Karpas-422 (cell line): ENCODE measurements at regions not wholly inside any gene's neighbourhood (a gene's known extent, or its start where the extent isn't known, plus 50 kb on each side); places are given as distances from the start of the nearest gene placed in this dataset.
A peak's percentile ranks its signal among the peaks of the same experiment; 100 is the strongest.
"Not testable (repeated sequence)": the region's sequence is repeated elsewhere in the genome, so short reads cannot be mapped to it uniquely, and the experiment has no call there.

Experiments
- DNase-seq: peaks from one replicate; pipeline ENCODE4 v3.0.0-alpha.2; 2015
- H2AFZ ChIP-seq: fragments of 200-600 bp; sonication (generic); 2 replicates; pipeline ENCODE4 v1.6.1; 2014; ENCODE audit warnings: antibody characterized with exemption, low read length, mixed read lengths
- H3K27ac ChIP-seq: fragments of 200-600 bp; sonication (generic); 2 replicates; pipeline ENCODE4 v1.5.1; 2014; ENCODE audit warnings: mild to moderate bottlenecking, low read length, moderate library complexity
- H3K27me3 ChIP-seq: fragments of 200-600 bp; sonication (generic); 2 replicates; pipeline ENCODE4 v1.6.1; 2014; ENCODE audit warnings: low read length, mixed read lengths
- H3K36me3 ChIP-seq: fragments of 200-600 bp; sonication (generic); 2 replicates; pipeline ENCODE4 v1.6.1; 2014; ENCODE audit warnings: low read length, mixed read lengths; ENCODE audit not compliant: insufficient read depth
- H3K4me1 ChIP-seq: fragments of 200-600 bp; sonication (generic); 2 replicates; pipeline ENCODE4 v1.6.1; 2014; ENCODE audit warnings: mild to moderate bottlenecking, low read length, mixed read lengths
- H3K4me2 ChIP-seq: fragments of 200-600 bp; sonication (generic); 2 replicates; pipeline ENCODE4 v1.6.1; 2014; ENCODE audit warnings: low read length, low read depth, mild to moderate bottlenecking; ENCODE audit not compliant: poor library complexity, severe bottlenecking
- H3K4me3 ChIP-seq: fragments of 200-600 bp; sonication (generic); 2 replicates; pipeline ENCODE4 v1.5.1; 2014; ENCODE audit warnings: mild to moderate bottlenecking, antibody characterized with exemption, low read length, mixed read lengths
- H3K79me2 ChIP-seq: fragments of 200-600 bp; sonication (generic); 2 replicates; pipeline ENCODE4 v1.6.1; 2014; ENCODE audit warnings: mild to moderate bottlenecking, low read length, mixed read lengths
- H3K9ac ChIP-seq: fragments of 200-600 bp; sonication (generic); 2 replicates; pipeline ENCODE4 v1.6.0; 2014; ENCODE audit warnings: low read length
- H3K9me2 ChIP-seq: fragments of 200-600 bp; sonication (generic), shearing (Covaris generic); replicated peaks from 2 replicates; pipeline ENCODE4 v1.6.0; 2014; ENCODE audit warnings: mild to moderate bottlenecking, low read length, moderate library complexity; ENCODE audit not compliant: insufficient read depth
- H3K9me3 ChIP-seq: fragments of 300-700, 200-600 bp; sonication (generic); 2 replicates; pipeline ENCODE4 v1.6.1; 2014; ENCODE audit warnings: low read length, mixed read lengths
- H4K20me1 ChIP-seq: fragments of 200-600 bp; sonication (generic); 2 replicates; pipeline ENCODE4 v1.6.1; 2014; ENCODE audit warnings: mild to moderate bottlenecking, antibody characterized with exemption, low read length, low read depth; ENCODE audit not compliant: insufficient read depth

- H3K27me3 ChIP-seq, H2AFZ ChIP-seq, H3K9me2 ChIP-seq, H4K20me1 ChIP-seq, H3K36me3 ChIP-seq, H3K9me3 ChIP-seq, H3K79me2 ChIP-seq: not testable (repeated sequence)
- H3K4me1 ChIP-seq = peaks cover 44% of the 10 kb centered on the region
- H3K4me3 ChIP-seq = peak overlapping the region; percentile 59; the same call in 1 of the 2 replicates
- peak overlapping the region; percentile 71 for H3K27ac ChIP-seq
- H3K9ac ChIP-seq = peak overlapping the region; percentile 73
- peak overlapping the region; percentile 69 for H3K4me2 ChIP-seq
- peak; percentile 77 for DNase-seq
These were observed 152.9 kb downstream of the TMEM121 start for GRCh38 chr14:105678996-105679958.

GRCh38 chr14:105679959-105680735 lies 153.8 kb downstream of the TMEM121 start:
- Histone ChIP-seq H3K27ac (peak overlapping the region; percentile 96), H3K9ac (peak overlapping the region; percentile 75), H3K4me1 (peaks cover 52% of the 10 kb centered on the region), H3K4me2 (peak overlapping the region; percentile 69), H3K4me3 (peak overlapping the region; percentile 59; the same call in 1 of the 2 replicates)
- not testable (repeated sequence) for H4K20me1 ChIP-seq, H3K79me2 ChIP-seq, H3K9me2 ChIP-seq, H3K36me3 ChIP-seq, H3K9me3 ChIP-seq, H3K27me3 ChIP-seq, H2AFZ ChIP-seq
- DNase-seq = peak; percentile 80

- H3K9me3 ChIP-seq, H3K36me3 ChIP-seq, H2AFZ ChIP-seq, DNase-seq, H3K79me2 ChIP-seq, H3K4me3 ChIP-seq, H3K4me2 ChIP-seq, H3K9me2 ChIP-seq, H3K27me3 ChIP-seq, H4K20me1 ChIP-seq: not testable (repeated sequence)
- Histone ChIP-seq H3K9ac (peak overlapping the region; percentile 75), H3K27ac (peak overlapping the region; percentile 96), H3K4me1 (peaks cover 58% of the 10 kb centered on the region)
These were observed 154.3 kb downstream of the TMEM121 start for GRCh38 chr14:105680736-105681098.

GRCh38 chr14:105681606-105682185 lies 155.3 kb downstream of the TMEM121 start:
- H3K27me3 ChIP-seq, H3K9me2 ChIP-seq, H3K4me3 ChIP-seq, H4K20me1 ChIP-seq, H3K79me2 ChIP-seq, H2AFZ ChIP-seq, H3K9me3 ChIP-seq, H3K36me3 ChIP-seq: not testable (repeated sequence)
- peak overlapping the region; percentile 47 for H3K4me2 ChIP-seq
- H3K9ac ChIP-seq = peak overlapping the region; percentile 75
- H3K4me1 ChIP-seq = peaks cover 63% of the 10 kb centered on the region
- peak overlapping the region; percentile 96 for H3K27ac ChIP-seq
- peak; percentile 75 for DNase-seq

GRCh38 chr14:105682442-105682841 lies 156.1 kb downstream of the TMEM121 start:
- Histone ChIP-seq H3K4me2 (peak overlapping the region; percentile 29), H3K27ac (peak overlapping the region; percentile 93), H3K4me1 (peaks cover 70% of the 10 kb centered on the region), H3K9ac (peak overlapping the region; percentile 60)
- H3K27me3 ChIP-seq, H2AFZ ChIP-seq, H3K4me3 ChIP-seq, H3K9me3 ChIP-seq, H3K36me3 ChIP-seq, DNase-seq, H4K20me1 ChIP-seq, H3K9me2 ChIP-seq, H3K79me2 ChIP-seq: not testable (repeated sequence)

GRCh38 chr14:105682956-105683570 lies 156.7 kb downstream of the TMEM121 start:
- Histone ChIP-seq H3K4me3 (no peak overlapping the region; the same call in 1 of the 2 replicates), H3K9ac (peak overlapping the region; percentile 60), H3K36me3 (no peaks in the 10 kb centered on the region), H3K79me2 (no peaks in the 10 kb centered on the region), H3K27ac (peak overlapping the region; percentile 93), H2AFZ (no peak overlapping the region), H3K4me2 (peak overlapping the region; percentile 29), H3K9me3 (no peaks in the 10 kb centered on the region), H3K9me2 (no peaks in the 10 kb centered on the region), H3K4me1 (peaks cover 74% of the 10 kb centered on the region), H3K27me3 (no peaks in the 10 kb centered on the region), H4K20me1 (no peaks in the 10 kb centered on the region)
- peak; percentile 66 for DNase-seq

- H3K4me3 ChIP-seq, H3K27me3 ChIP-seq, H4K20me1 ChIP-seq, H3K79me2 ChIP-seq, H3K9me3 ChIP-seq, H2AFZ ChIP-seq, H3K9me2 ChIP-seq, H3K36me3 ChIP-seq: not testable (repeated sequence)
- H3K4me2 ChIP-seq = peak overlapping the region; percentile 15
- peak; percentile 52 for DNase-seq
- H3K9ac ChIP-seq = peak overlapping the region; percentile 60
- H3K4me1 ChIP-seq = peaks cover 79% of the 10 kb centered on the region
- peak overlapping the region; percentile 93 for H3K27ac ChIP-seq
These were observed 157.7 kb downstream of the TMEM121 start for GRCh38 chr14:105684056-105684455.

GRCh38 chr14:105684597-105684996 lies 158.2 kb downstream of the TMEM121 start:
- DNase-seq = peak; percentile 59
- H3K4me3 ChIP-seq, H3K36me3 ChIP-seq, H2AFZ ChIP-seq, H3K9me3 ChIP-seq, H4K20me1 ChIP-seq, H3K79me2 ChIP-seq, H3K9me2 ChIP-seq, H3K27me3 ChIP-seq: not testable (repeated sequence)
- Histone ChIP-seq H3K4me2 (peak overlapping the region; percentile 27), H3K4me1 (peaks cover 74% of the 10 kb centered on the region), H3K27ac (peak overlapping the region; percentile 93), H3K9ac (peak overlapping the region; percentile 63)
